ENCODE measurements at regions not wholly inside any gene's neighbourhood (a gene's known extent, or its start where the extent isn't known, plus 50 kb on each side); places are given as distances from the start of the nearest gene placed in this dataset.

GRCh38 chr21:45350206-45350854, 54.6 kb upstream of the COL18A1 start:
- Histone ChIP-seq H3K4me3 (ENCODE audit: insufficient read depth, low read depth, low read length) (no peak overlapping the region), H3K14ac (replicated peaks; ENCODE audit: low read depth, low read length) (peak overlapping the region; percentile 5; the same call in 1 of the 2 replicates), H2AFZ (replicated peaks; ENCODE audit: low read length, poor library complexity) (no peak overlapping the region), H2AK9ac (replicated peaks; ENCODE audit: low read depth, low read length, poor library complexity) (no peak overlapping the region), H3K79me1 (ENCODE audit: low read depth in 1 of 2, low read length in 2 of 2) (no peaks in the 10 kb centered on the region), H3K4me1 (ENCODE audit: control insufficient read depth, insufficient read depth, low read length) (peaks cover 6% of the 10 kb centered on the region; the same call in 1 of the 2 replicates), H4K91ac (ENCODE audit: insufficient read depth, low read depth, low read length) (no peak overlapping the region; the same call in 1 of the 2 replicates), H3K23ac (ENCODE audit: low read depth, low read length) (no peak overlapping the region), H3K36me3 (ENCODE audit: control insufficient read depth, insufficient read depth, low read length) (no peaks in the 10 kb centered on the region), H2AK5ac (ENCODE audit: low read depth, low read length) (peak overlapping the region; percentile 10; the same call in 1 of the 2 replicates), H2BK20ac (ENCODE audit: low read depth, low read length) (no peak overlapping the region), H4K8ac (ENCODE audit: low read depth in 2 of 2, low read length in 2 of 2) (no peak overlapping the region; a peak in 1 of 4 replicates), H4K5ac (ENCODE audit: low read depth, low read length) (no peak overlapping the region), H2BK5ac (ENCODE audit: low read depth, low read length, poor library complexity, severe bottlenecking) (no peak overlapping the region), H3K9me3 (ENCODE audit: control insufficient read depth, insufficient read depth, low read length) (no peaks in the 10 kb centered on the region), H3K56ac (ENCODE audit: extremely low read depth, insufficient read depth, low read length) (no peak overlapping the region), H2BK15ac (ENCODE audit: low read depth, low read length) (no peak overlapping the region), H3K9me1 (ENCODE audit: insufficient read depth, low read length) (peaks cover 11% of the 10 kb centered on the region), H3K18ac (ENCODE audit: low read depth, low read length) (no peak overlapping the region), H3K4me2 (ENCODE audit: low read depth, low read length) (no peak overlapping the region), H3K9ac (ENCODE audit: low read depth, low read length) (no peak overlapping the region), H3K4ac (ENCODE audit: low read depth, low read length) (no peak overlapping the region), H4K20me1 (ENCODE audit: insufficient read depth, low read length) (no peaks in the 10 kb centered on the region), H2BK120ac (ENCODE audit: low read depth, low read length) (no peak overlapping the region), H3K27ac (ENCODE audit: insufficient read depth, low read length) (no peak overlapping the region), H3K27me3 (ENCODE audit: control insufficient read depth, insufficient read depth, low read length) (peaks cover 2% of the 10 kb centered on the region; the same call in 1 of the 2 replicates)
- CTCF ChIA-PET: no interaction called here
- DNase-seq (no peak), ATAC-seq (ENCODE audit: low read depth) (no peak)
- WGBS, 2 experiments (ENCODE audit: extremely low coverage in 2 of 2, insufficient read length in 1 of 2): 89% methylated on average over 8 of the region's 8 CpGs; no CpG with 5 or more reads in 1 of the 2 experiments
- no peak for TF ChIP-seq FOS (IDR thresholded peaks at IDR 0.05; ENCODE audit: low read depth, low read length)
- no peak for TF ChIP-seq MAZ (IDR thresholded peaks at IDR 0.05; ENCODE audit: borderline replicate concordance, low read depth, low read length)
- no peak for TF ChIP-seq POLR2A (IDR thresholded peaks at IDR 0.05; ENCODE audit: low read depth, low read length)
- no peak for TF ChIP-seq BHLHE40 (IDR thresholded peaks at IDR 0.05; ENCODE audit: low read depth, low read length)
- no peak for TF ChIP-seq NFE2L2 (IDR thresholded peaks at IDR 0.05; ENCODE audit: low read depth, low read length)
- no peak for TF ChIP-seq CEBPB (IDR thresholded peaks at IDR 0.05; ENCODE audit: low read depth, low read length)
- no peak for TF ChIP-seq CTCF (conservative IDR thresholded peaks at IDR 0.05; ENCODE audit: low read depth, low read length)
- no peak for TF ChIP-seq SMC3 (IDR thresholded peaks at IDR 0.05; ENCODE audit: low read depth, low read length)
- no peak for TF ChIP-seq MAFK (IDR thresholded peaks at IDR 0.05; ENCODE audit: low read depth, low read length)
- TF ChIP-seq CHD1 (IDR thresholded peaks at IDR 0.05; ENCODE audit: low read depth, low read length): no peak
- no peak for TF ChIP-seq RCOR1 (IDR thresholded peaks at IDR 0.05; ENCODE audit: insufficient replicate concordance, low read length)
- no peak for TF ChIP-seq USF2 (IDR thresholded peaks at IDR 0.05; ENCODE audit: low read depth, low read length)
- TF ChIP-seq, protein P1, sequence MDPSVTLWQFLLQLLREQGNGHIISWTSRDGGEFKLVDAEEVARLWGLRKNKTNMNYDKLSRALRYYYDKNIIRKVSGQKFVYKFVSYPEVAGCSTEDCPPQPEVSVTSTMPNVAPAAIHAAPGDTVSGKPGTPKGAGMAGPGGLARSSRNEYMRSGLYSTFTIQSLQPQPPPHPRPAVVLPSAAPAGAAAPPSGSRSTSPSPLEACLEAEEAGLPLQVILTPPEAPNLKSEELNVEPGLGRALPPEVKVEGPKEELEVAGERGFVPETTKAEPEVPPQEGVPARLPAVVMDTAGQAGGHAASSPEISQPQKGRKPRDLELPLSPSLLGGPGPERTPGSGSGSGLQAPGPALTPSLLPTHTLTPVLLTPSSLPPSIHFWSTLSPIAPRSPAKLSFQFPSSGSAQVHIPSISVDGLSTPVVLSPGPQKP (IDR thresholded peaks at IDR 0.05; ENCODE audit: borderline replicate concordance, low read depth, low read length): no peak
- TF ChIP-seq MXI1 (IDR thresholded peaks at IDR 0.05; ENCODE audit: borderline replicate concordance, low read depth, low read length): no peak
- TF ChIP-seq RAD21 (IDR thresholded peaks at IDR 0.05; ENCODE audit: low read length): no peak
- TF ChIP-seq RFX5 (IDR thresholded peaks at IDR 0.05; ENCODE audit: low read depth, low read length): no peak
- POLR2A ChIA-PET (ENCODE audit: unreplicated experiment): no interaction called here
- dilution Hi-C loops (cut with HindIII; ENCODE audit: low sequenced_read_pairs, unreplicated experiment) (no loop called here), intact Hi-C loops (cut with micrococcal nuclease) (no loop called here), in situ Hi-C loops (cut with MboI; ENCODE audit: low sequenced_read_pairs) (no loop called here)
- BruUV-seq (replicated peaks): no TSS peak

All from IMR-90 (cell line).